ENCODE measurements at regions not wholly inside any gene's neighbourhood (a gene's known extent, or its start where the extent isn't known, plus 50 kb on each side); places are given as distances from the start of the nearest gene placed in this dataset.

DNA sequence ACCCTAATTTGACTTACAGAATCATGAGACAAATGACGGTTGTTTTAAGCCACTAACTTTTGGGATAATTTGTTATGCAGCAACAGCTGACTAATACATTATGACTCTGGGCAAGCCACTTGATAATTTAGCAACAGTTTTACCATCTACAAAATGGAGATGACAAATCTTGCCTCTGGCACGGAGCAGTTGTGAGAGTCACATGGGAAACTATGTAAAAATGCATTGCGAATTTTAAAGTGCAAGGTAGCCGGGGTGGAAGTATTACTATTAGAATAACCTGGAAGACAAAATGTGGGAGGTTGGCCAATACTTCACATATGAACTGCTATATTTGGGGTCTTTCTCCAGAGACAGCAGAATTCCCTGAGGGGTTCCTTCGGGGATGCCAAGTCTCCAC is 328.7 kb downstream of the CTTN start:
- H3K27ac ChIP-seq: no peak overlapping the region
- no peak for TF ChIP-seq ZFX (IDR thresholded peaks at IDR 0.05; ENCODE audit: borderline replicate concordance)
- TF ChIP-seq, protein P1, sequence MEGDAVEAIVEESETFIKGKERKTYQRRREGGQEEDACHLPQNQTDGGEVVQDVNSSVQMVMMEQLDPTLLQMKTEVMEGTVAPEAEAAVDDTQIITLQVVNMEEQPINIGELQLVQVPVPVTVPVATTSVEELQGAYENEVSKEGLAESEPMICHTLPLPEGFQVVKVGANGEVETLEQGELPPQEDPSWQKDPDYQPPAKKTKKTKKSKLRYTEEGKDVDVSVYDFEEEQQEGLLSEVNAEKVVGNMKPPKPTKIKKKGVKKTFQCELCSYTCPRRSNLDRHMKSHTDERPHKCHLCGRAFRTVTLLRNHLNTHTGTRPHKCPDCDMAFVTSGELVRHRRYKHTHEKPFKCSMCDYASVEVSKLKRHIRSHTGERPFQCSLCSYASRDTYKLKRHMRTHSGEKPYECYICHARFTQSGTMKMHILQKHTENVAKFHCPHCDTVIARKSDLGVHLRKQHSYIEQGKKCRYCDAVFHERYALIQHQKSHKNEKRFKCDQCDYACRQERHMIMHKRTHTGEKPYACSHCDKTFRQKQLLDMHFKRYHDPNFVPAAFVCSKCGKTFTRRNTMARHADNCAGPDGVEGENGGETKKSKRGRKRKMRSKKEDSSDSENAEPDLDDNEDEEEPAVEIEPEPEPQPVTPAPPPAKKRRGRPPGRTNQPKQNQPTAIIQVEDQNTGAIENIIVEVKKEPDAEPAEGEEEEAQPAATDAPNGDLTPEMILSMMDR (IDR thresholded peaks at IDR 0.05): no peak

- no peak for TF ChIP-seq ZFX (IDR thresholded peaks at IDR 0.05; ENCODE audit: borderline replicate concordance)
- TF ChIP-seq, protein P1 (IDR thresholded peaks at IDR 0.05): no peak
- H3K27ac ChIP-seq: no peak overlapping the region
These were observed 329.7 kb downstream of the CTTN start for GRCh38 chr11:70727899-70728620.

DNA sequence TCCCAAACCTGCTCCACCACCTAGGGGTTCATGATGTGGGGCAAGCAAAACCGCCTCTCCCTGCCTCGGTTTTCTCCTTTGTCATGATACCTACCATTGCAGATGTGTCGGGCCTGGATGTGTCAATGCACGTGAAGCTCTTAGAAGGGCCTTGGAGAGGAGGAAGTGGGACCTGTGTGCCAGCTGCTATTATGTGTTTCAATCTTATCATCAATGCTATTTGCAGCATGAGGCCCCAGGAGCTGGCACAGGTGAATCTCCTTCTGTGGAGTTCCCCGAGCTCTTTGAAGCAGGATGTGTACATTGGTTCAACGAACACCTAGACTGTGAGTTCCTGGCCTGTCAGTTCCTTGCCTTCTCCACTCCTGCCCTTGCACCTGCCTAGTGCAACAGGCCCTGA is 331.6 kb downstream of the CTTN start:
- no peak overlapping the region for H3K27ac ChIP-seq
- TF ChIP-seq, protein P1 (IDR thresholded peaks at IDR 0.05): no peak
- no peak for TF ChIP-seq ZFX (IDR thresholded peaks at IDR 0.05; ENCODE audit: borderline replicate concordance)

GRCh38 chr11:70730411-70730810 is 332.1 kb downstream of the CTTN start:
- TF ChIP-seq, protein P1 (IDR thresholded peaks at IDR 0.05): no peak
- no peak for TF ChIP-seq ZFX (IDR thresholded peaks at IDR 0.05; ENCODE audit: borderline replicate concordance)
- no peak overlapping the region for H3K27ac ChIP-seq

- H3K27ac ChIP-seq: no peak overlapping the region
- TF ChIP-seq ZFX (IDR thresholded peaks at IDR 0.05; ENCODE audit: borderline replicate concordance): no peak
- TF ChIP-seq, protein P1 (IDR thresholded peaks at IDR 0.05): no peak
These were observed 333.1 kb downstream of the CTTN start for GRCh38 chr11:70731271-70732022.

GRCh38 chr11:70732023-70732880 is 333.9 kb downstream of the CTTN start:
- no peak for TF ChIP-seq ZFX (IDR thresholded peaks at IDR 0.05; ENCODE audit: borderline replicate concordance)
- TF ChIP-seq, protein P1 (IDR thresholded peaks at IDR 0.05): no peak
- H3K27ac ChIP-seq: no peak overlapping the region
